ENCODE measurements at regions not wholly inside any gene's neighbourhood (a gene's known extent, or its start where the extent isn't known, plus 50 kb on each side); places are given as distances from the start of the nearest gene placed in this dataset.
"Not testable (repeated sequence)": the region's sequence is repeated elsewhere in the genome, so short reads cannot be mapped to it uniquely, and the experiment has no call there.

- no peak overlapping the region for H3K4me3 ChIP-seq (ENCODE audit: low read depth, low read length)
- TF ChIP-seq MAX (IDR thresholded peaks at IDR 0.05; ENCODE audit: low read depth, low read length) (no peak), CTCF (IDR thresholded peaks at IDR 0.05; ENCODE audit: low read depth, low read length) (no peak), MYC (IDR thresholded peaks at IDR 0.05; ENCODE audit: low read depth, low read length) (no peak), POLR2A (IDR thresholded peaks at IDR 0.05; ENCODE audit: extremely low read depth, insufficient read length) (no peak)
- no peak for DNase-seq (ENCODE audit: low read depth)
These were observed 592.9 kb downstream of the TBC1D22A start for GRCh38 chr22:47355388-47355725.

- no peak overlapping the region for H3K4me3 ChIP-seq (ENCODE audit: low read depth, low read length)
- DNase-seq (ENCODE audit: low read depth), result no peak
- TF ChIP-seq MYC (IDR thresholded peaks at IDR 0.05; ENCODE audit: low read depth, low read length) (no peak), POLR2A (IDR thresholded peaks at IDR 0.05; ENCODE audit: extremely low read depth, insufficient read length) (no peak), CTCF (IDR thresholded peaks at IDR 0.05; ENCODE audit: low read depth, low read length) (no peak), MAX (IDR thresholded peaks at IDR 0.05; ENCODE audit: low read depth, low read length) (no peak)
These were observed 592.4 kb downstream of the TBC1D22A start for GRCh38 chr22:47354668-47355387.

- no peak overlapping the region for H3K4me3 ChIP-seq (ENCODE audit: low read depth, low read length)
- TF ChIP-seq MAX (IDR thresholded peaks at IDR 0.05; ENCODE audit: low read depth, low read length), result no peak
- no peak for TF ChIP-seq POLR2A (IDR thresholded peaks at IDR 0.05; ENCODE audit: extremely low read depth, insufficient read length)
- no peak for TF ChIP-seq MYC (IDR thresholded peaks at IDR 0.05; ENCODE audit: low read depth, low read length)
- no peak for TF ChIP-seq CTCF (IDR thresholded peaks at IDR 0.05; ENCODE audit: low read depth, low read length)
- DNase-seq (ENCODE audit: low read depth), result no peak
These were observed 590.7 kb downstream of the TBC1D22A start for GRCh38 chr22:47352920-47353700.

GRCh38 chr22:47351836-47352579 lies 589.6 kb downstream of the TBC1D22A start:
- no peak for DNase-seq (ENCODE audit: low read depth)
- TF ChIP-seq MAX (IDR thresholded peaks at IDR 0.05; ENCODE audit: low read depth, low read length) (no peak), CTCF (IDR thresholded peaks at IDR 0.05; ENCODE audit: low read depth, low read length) (no peak), POLR2A (IDR thresholded peaks at IDR 0.05; ENCODE audit: extremely low read depth, insufficient read length) (no peak)
- no peak overlapping the region for H3K4me3 ChIP-seq (ENCODE audit: low read depth, low read length)

GRCh38 chr22:47346287-47346686 lies 583.8 kb downstream of the TBC1D22A start:
- H3K4me3 ChIP-seq (ENCODE audit: low read depth, low read length); DNase-seq (ENCODE audit: low read depth): not testable (repeated sequence)

GRCh38 chr22:47345025-47345424 lies 582.6 kb downstream of the TBC1D22A start:
- TF ChIP-seq MYC (IDR thresholded peaks at IDR 0.05; ENCODE audit: low read depth, low read length) (no peak), POLR2A (IDR thresholded peaks at IDR 0.05; ENCODE audit: extremely low read depth, insufficient read length) (no peak)
- H3K4me3 ChIP-seq (ENCODE audit: low read depth, low read length), result no peak overlapping the region
- DNase-seq (ENCODE audit: low read depth), result no peak

Data from NB4 (cell line).